22Rv1 (cell line): ENCODE measurements at regions not wholly inside any gene's neighbourhood (a gene's known extent, or its start where the extent isn't known, plus 50 kb on each side); places are given as distances from the start of the nearest gene placed in this dataset.

Experiments
- H3K27ac ChIP-seq: fragments of 450-650 bp; 2 replicates; pipeline ENCODE4 v1.5.1; 2017
- ZFX ChIP-seq: fragments of 450-650 bp; IDR thresholded peaks from 2 replicates; pipeline ENCODE4 v1.6.1; 2017; ENCODE audit warnings: antibody characterized with exemption, borderline replicate concordance
- TF ChIP-seq, protein P1 (sequence below): fragments of 450-650 bp; IDR thresholded peaks from 2 replicates; pipeline ENCODE4 v1.5.1; 2017; ENCODE audit warnings: mild to moderate bottlenecking

DNA sequence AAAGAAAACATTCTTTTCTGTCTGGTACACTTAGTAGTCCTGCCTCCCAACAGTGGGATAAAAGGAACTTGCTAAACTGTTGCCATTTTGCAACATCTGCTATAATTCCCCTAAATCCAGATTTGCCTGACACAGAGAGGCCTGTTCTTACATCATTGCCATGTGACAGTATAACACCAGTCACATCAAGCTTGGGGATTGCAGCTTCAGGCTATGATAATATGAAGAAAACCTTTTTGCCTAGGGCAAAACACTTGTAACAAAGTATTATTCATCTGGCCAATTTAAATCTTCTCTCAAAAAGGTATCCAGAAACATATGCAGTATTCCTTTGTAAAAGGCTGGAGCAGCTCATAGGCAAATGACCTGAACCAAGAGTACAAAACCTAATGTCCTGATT, 80.9 kb upstream of the OTX2 start:
- TF ChIP-seq, protein P1, sequence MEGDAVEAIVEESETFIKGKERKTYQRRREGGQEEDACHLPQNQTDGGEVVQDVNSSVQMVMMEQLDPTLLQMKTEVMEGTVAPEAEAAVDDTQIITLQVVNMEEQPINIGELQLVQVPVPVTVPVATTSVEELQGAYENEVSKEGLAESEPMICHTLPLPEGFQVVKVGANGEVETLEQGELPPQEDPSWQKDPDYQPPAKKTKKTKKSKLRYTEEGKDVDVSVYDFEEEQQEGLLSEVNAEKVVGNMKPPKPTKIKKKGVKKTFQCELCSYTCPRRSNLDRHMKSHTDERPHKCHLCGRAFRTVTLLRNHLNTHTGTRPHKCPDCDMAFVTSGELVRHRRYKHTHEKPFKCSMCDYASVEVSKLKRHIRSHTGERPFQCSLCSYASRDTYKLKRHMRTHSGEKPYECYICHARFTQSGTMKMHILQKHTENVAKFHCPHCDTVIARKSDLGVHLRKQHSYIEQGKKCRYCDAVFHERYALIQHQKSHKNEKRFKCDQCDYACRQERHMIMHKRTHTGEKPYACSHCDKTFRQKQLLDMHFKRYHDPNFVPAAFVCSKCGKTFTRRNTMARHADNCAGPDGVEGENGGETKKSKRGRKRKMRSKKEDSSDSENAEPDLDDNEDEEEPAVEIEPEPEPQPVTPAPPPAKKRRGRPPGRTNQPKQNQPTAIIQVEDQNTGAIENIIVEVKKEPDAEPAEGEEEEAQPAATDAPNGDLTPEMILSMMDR = no peak
- no peak overlapping the region for H3K27ac ChIP-seq

DNA sequence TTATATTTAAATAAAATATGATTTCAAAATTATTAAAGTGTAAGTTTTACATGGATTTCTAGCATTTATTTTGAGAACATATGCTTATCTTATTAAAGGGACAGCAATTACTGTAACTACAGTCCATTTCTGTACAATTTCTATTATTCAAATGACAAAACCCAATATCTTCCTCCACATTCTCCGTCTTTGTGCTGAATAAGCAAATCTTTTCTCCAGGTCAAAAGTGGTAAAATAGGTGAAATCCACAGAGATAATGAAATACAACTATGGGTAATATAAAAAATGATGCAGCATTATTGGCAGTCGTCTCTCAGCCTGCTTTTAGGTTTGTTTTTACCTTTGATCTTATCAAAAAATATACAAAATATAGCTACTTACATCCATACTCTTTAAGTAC, 79.4 kb upstream of the OTX2 start:
- TF ChIP-seq, protein P1 = no peak
- no peak for TF ChIP-seq ZFX
- no peak overlapping the region for H3K27ac ChIP-seq

DNA sequence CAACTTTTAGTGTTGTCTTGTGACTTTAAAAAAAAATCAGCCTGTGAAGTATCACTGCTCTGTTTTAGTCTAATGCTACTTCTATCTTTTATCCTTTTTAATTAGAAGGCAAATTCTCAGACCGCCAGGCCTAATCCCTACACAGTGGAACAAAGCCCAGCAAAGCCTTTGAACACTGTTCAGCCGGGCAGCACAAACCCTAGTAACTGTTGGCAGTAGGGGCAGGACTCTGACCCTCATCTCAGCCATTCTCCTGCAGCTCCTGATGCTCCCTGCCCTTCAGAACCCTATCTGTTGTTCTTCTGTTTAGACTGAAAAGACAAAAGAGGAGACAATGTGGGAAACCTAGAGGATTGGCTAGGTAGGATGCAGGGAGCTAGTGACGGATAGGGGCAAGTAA, 78.0 kb upstream of the OTX2 start:
- no peak for TF ChIP-seq ZFX
- TF ChIP-seq, protein P1 = no peak
- H3K27ac ChIP-seq = no peak overlapping the region

DNA sequence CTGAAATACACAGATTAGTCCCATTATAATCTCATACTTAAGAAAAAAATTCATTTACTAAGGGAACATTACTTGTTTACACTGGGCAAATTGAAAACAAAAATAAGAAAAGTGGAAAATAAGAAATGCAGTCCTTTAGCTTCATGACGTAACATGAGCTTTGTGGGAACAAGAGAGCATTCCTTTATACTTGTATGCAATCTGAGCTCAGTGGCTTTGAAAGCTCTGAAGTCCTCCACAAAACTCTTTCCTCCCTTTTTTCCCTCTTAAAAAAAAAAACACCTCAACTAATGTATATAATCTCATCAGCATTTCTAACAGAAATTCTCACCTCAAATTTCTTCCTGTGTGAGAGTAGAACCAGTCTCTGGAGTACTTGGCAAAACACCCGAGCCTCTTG, 76.9 kb upstream of the OTX2 start:
- TF ChIP-seq, protein P1 = no peak
- no peak for TF ChIP-seq ZFX
- H3K27ac ChIP-seq = no peak overlapping the region

DNA sequence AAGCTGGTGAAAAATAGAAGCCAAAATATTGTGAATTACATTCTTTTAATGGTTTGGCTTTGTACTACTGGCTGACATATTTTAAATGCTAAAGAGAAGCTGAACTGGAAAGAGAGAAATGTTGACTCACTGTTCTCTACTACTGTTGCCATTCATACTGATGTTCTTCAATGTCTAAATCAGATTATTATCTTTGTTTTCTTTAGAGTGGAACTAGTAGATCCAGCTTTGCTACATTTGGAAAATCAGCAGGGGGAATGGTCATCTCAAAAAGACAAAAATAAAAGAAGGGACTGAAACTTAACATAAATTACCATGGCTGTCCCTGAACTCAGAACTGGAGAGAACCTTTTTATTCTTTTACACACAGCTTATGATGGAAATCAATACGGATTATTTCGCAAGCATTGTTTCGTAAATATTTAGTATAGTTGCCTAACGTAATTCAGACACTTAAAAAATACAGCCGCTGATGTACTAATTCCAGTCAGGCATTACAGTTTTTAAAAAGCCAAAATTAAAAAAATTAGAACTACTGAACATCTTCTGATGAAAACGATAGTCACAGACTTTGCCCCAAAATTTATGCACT, 76.3 kb upstream of the OTX2 start:
- H3K27ac ChIP-seq = no peak overlapping the region

DNA sequence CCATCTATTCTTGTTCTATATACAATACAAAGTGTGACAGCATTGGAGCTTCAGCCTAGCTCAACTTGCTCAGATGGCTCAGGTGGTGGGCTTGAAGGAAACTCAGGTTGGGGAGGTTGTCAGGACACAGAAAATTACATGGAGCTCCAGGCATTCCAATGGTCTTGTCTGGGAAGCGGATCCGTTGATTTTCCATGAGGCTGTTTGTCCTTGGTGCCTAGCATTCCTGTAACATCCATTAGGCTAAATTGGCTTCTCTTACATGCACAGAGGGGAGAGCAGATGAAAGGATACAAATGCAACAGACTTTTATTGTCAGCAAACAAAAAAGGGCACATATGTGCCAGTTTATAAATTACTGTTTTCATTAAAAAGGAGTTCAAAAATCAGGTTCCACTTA, 75.5 kb upstream of the OTX2 start:
- no peak overlapping the region for H3K27ac ChIP-seq
- TF ChIP-seq, protein P1 = no peak
- TF ChIP-seq ZFX = no peak

More for the DNA sequence above, 76.3 kb upstream of the OTX2 start:
- TF ChIP-seq, protein P1 = no peak
- TF ChIP-seq ZFX = no peak

DNA sequence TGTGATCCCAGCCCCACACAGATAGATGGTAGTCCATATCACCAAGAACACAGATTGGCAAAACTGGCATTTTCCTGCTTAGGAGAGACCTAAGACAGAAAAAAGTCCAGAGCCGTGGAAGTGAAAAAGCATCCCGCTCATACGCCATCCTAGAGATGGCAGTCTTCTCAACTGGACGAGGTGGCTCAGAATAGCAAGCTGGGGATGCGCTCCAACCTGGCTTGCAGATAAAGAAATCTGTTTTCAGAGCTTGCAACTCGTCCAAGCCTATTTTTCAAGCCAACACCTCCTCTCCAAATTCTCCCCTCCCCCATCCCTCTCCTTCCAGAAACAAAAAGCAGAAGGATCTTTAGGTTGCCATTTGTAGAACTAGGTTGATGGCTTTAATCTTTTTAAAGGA, 74.3 kb upstream of the OTX2 start:
- H3K27ac ChIP-seq = no peak overlapping the region
- no peak for TF ChIP-seq ZFX
- TF ChIP-seq, protein P1 = no peak
